ENCODE measurements at regions not wholly inside any gene's neighbourhood (a gene's known extent, or its start where the extent isn't known, plus 50 kb on each side); places are given as distances from the start of the nearest gene placed in this dataset.

DNA sequence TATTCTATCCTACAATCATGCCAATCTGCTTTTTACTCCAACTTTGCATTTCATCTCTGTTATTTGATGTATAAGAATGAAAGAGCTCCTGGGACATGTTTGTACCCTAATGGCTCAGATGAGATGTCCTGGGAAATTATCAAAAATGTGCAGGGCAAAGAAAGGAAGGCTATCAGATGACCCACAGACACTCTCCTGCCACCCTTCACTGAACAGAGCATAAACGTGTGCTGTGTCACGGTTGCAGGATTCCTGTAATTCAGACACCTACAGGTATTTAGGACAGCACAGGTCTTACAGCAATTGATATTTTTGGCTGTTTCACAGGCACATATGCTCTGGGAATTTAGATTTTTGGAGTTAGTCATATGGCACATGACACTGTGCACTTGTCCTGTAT is 149.2 kb upstream of the GAS1 start:
- Histone ChIP-seq H3K27ac (no peak overlapping the region), H3K9me3 (peaks cover 0 to 4% (median 0%) of the 10 kb centered on the region in 11 donors), H3K36me3 (no peaks in the 10 kb centered on the region), H3K4me1 (peaks cover 0 to 6% (median 0%) of the 10 kb centered on the region in 9 donors), H3K4me3 (no peak overlapping the region), H3K27me3 (peaks cover 0 to 29% (median 4%) of the 10 kb centered on the region in 7 donors)
- ATAC-seq (no peak), DNase-seq (no peak)
- intact Hi-C loops (cut with DNase I), result no loop called here
- WGBS, 2 donors, result 81 to 82% methylated on average over 2 of the region's 2 CpGs
- TF ChIP-seq, protein P1, sequence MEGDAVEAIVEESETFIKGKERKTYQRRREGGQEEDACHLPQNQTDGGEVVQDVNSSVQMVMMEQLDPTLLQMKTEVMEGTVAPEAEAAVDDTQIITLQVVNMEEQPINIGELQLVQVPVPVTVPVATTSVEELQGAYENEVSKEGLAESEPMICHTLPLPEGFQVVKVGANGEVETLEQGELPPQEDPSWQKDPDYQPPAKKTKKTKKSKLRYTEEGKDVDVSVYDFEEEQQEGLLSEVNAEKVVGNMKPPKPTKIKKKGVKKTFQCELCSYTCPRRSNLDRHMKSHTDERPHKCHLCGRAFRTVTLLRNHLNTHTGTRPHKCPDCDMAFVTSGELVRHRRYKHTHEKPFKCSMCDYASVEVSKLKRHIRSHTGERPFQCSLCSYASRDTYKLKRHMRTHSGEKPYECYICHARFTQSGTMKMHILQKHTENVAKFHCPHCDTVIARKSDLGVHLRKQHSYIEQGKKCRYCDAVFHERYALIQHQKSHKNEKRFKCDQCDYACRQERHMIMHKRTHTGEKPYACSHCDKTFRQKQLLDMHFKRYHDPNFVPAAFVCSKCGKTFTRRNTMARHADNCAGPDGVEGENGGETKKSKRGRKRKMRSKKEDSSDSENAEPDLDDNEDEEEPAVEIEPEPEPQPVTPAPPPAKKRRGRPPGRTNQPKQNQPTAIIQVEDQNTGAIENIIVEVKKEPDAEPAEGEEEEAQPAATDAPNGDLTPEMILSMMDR (IDR thresholded peaks at IDR 0.05), result no peak

DNA sequence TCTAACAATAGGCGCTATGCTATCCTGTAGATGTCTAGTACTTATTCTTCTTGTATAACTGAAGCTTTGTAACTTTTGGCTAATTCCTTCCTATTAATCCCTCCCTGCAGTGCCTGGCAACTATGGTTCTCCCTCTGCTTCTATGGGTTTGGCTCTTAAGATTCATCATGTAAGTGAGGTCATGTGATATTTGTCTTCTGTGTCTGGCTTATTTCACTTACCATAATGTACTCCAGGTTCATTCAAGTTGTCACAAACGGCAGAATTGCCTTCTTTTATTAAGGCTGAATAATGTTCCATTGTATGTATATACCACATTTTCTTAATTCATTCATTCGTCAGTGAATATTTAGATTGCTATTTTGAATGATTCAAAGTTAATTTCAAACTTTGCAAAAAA is 149.9 kb upstream of the GAS1 start:
- ATAC-seq (no peak), DNase-seq (no peak)
- H3K9me3 ChIP-seq, result peaks cover 0 to 4% (median 0%) of the 10 kb centered on the region in 11 donors
- H3K4me1 ChIP-seq, result peaks cover 0 to 6% (median 0%) of the 10 kb centered on the region in 9 donors
- TF ChIP-seq, protein P1 (IDR thresholded peaks at IDR 0.05), result no peak
- no peak overlapping the region for H3K27ac ChIP-seq
- no peaks in the 10 kb centered on the region for H3K36me3 ChIP-seq
- 72 to 78% methylated on average over 3 of the region's 3 CpGs for WGBS, 2 donors
- intact Hi-C loops (cut with DNase I), result no loop called here
- no peak overlapping the region for H3K4me3 ChIP-seq
- H3K27me3 ChIP-seq, result peaks cover 0 to 27% (median 4%) of the 10 kb centered on the region in 7 donors

DNA sequence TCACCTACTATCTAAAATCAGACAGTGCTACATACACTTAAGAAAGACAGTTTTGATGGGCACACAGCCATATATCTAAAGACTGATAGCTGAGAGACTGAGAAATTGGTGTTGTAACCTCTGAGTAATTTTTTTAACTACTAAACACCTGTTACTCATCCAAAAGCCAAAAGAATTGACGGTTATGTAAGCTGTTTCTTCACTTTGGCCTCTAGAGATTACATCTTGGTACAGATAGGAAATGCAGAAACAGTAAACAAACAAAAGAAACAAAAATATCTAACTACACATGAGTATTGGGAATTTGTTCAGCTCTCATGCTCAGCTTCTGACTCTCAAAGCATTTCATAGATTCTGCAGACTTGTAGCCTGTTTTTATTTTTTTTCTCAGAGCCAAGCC is 152.1 kb upstream of the GAS1 start:
- WGBS, 2 donors, result 40 to 60% methylated on average over 1 of the region's 1 CpG
- DNase-seq (no peak), ATAC-seq (peak in 2 of 8 donors; percentile 14 to 20)
- Histone ChIP-seq H3K36me3 (no peaks in the 10 kb centered on the region), H3K27ac (no peak overlapping the region), H3K4me1 (peaks cover 0 to 6% (median 0%) of the 10 kb centered on the region in 9 donors), H3K4me3 (no peak overlapping the region), H3K27me3 (peaks cover 0 to 16% (median 0%) of the 10 kb centered on the region in 7 donors), H3K9me3 (no peaks in the 10 kb centered on the region)
- TF ChIP-seq, protein P1 (IDR thresholded peaks at IDR 0.05), result no peak
- intact Hi-C loops (cut with DNase I), result loop anchor here in 1 of 10 donors (2.0 kb wide), 1 partner anchor 15 kb away; no protein-coding TSS in a partner anchor

DNA sequence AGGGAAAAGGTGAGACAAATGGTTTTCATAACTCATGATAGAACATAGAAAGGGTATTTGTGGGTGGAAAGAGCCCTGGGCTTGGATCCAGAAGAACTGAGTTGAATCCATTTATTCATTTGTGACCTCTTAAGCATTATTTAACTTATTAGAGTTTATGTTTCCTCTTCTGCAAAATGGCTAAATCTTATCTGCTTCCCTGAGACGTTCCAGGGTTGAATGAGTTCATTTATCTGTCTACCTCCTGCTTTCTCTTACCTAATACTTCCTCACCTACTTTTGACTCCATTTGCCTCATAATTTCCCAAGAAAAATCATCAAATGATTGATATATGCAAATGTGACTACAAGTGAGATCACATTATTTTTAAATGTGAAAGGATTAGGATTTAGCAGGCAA is 152.7 kb upstream of the GAS1 start:
- Histone ChIP-seq H3K4me3 (no peak overlapping the region), H3K27me3 (peaks cover 0 to 16% (median 0%) of the 10 kb centered on the region in 7 donors), H3K9me3 (no peaks in the 10 kb centered on the region), H3K4me1 (peaks cover 0 to 6% (median 0%) of the 10 kb centered on the region in 9 donors), H3K27ac (no peak overlapping the region), H3K36me3 (no peaks in the 10 kb centered on the region)
- DNase-seq, result no peak
- ATAC-seq, result no peak
- intact Hi-C loops (cut with DNase I), result no loop called here
- TF ChIP-seq, protein P1 (IDR thresholded peaks at IDR 0.05), result no peak
- WGBS, 2 donors, result 14 to 18% methylated on average over 1 of the region's 1 CpG
